NCI-H1694 (cell line): ENCODE measurements at regions not wholly inside any gene's neighbourhood (a gene's known extent, or its start where the extent isn't known, plus 50 kb on each side); places are given as distances from the start of the nearest gene placed in this dataset.
"Not testable (repeated sequence)": the region's sequence is repeated elsewhere in the genome, so short reads cannot be mapped to it uniquely, and the experiment has no call there.

Experiments used
- DNase-seq: peaks from one replicate; lab custom pipeline; 2025; lab: John Stamatoyannopoulos, UW

DNA sequence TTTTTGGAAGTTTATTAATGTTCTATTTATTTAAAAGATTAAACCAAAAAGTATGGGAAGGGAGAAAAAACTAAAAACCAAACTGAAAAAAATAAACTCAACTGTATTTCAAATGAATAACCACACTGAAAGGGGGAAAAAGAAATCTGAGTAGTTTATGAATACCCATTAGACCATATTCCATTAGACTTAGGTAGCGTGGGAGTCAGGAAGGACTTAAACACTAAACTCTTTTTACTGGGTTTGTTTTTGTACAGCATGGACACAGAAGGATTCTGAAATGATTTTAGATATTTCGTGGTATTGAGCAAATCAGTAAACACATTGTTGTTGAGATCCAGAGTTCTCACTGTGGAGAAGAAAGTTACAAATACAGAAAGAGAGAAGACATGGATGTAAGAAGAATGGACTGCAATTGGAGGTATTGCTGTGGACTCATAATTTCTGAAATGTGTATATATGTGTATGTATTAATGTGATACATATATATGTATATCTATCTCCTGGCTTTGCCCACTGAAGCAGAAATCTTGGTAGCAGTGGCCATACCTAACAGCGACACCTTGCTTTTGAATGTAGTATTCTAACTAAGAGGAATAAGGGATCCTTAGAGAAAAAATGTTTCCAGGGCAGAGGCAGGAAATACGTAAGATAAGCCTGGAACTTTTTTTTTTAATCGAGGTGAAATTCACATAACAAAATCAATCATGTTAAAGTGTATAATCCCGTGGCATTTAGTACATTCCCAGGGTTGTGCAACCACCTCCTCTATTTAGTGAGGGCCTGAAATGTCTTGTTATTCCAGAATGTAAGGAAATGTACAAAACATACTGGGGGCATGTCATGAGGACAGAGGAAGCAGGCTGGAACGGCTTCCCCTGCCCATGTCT lies 228.8 kb downstream of the SMARCA2 start:
- no peak for DNase-seq

GRCh38 chr9:2247340-2247739 lies 232.2 kb downstream of the SMARCA2 start:
- no peak for DNase-seq

DNA sequence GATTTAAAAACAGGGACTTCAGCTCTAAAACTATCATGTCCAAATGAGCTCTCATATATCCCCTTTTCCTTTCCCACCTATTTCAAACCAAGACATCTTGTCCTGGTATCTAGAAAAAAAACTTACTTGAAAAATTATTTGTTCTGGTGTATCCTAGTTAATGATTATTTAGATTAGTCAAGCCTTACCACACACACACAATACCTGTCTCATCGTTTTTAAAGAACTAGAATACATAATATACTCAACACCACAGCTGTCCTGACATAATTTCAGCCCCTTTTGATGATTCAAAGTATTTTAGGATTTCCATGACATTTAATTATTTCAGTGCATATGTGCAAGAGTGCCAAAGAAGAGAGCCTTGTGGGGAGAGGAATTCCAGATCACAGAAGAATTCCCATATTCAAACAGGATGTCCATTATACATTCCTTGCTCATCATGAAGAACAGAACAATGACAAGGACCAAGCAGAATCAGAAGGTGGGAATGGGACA lies 233.7 kb downstream of the SMARCA2 start:
- DNase-seq: no peak

GRCh38 chr9:2253636-2254580 lies 238.8 kb downstream of the SMARCA2 start:
- no peak for DNase-seq

DNA sequence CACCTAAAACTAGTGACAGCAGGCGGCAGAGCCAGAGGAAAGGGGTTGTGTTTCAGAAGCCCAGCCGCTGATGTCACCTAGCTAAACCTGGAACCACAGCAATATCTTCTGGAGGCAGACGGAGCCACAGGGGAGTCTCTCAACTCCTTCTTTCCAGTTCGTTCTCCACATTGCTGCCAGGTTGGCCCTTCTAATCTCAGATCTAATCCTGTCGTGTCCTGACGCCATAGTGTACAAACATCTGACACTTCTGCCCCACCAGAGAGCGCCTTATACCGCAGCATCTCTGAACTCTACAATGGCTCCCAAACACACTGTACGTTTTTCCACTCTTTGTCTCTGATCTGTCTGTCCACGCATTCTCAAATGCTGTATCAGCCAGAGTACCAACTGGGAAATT lies 240.0 kb downstream of the SMARCA2 start:
- DNase-seq: no peak

DNA sequence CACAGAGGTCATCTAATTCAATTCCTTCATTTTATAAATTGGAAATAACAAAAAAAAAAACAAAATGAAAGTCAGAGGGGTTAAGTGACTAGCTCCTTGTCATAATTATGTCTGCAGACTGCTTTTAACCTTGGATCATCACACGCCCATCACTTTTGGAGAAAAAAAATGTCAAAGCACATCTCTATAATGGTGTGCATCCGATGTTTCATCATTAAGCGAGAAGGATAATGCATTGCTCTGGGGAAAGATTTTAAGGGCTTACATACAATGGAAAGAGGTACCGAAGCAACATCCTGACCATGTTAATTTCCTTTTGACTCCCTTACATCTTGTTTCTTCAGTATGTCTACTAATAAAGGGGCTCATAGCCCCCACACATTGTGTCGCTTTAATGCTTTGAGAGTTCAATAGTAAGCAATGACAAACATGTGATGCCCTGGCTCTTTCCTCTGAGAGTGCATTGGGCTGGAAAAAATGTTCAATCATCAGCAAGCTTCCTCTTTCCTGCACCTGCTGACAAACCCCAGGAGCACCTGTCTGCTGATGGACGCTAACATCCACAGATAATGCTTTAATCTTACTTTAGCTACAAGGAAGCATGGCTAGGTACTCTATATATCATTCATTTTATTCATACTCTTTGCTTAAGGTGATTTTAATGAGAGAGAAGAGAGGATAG lies 242.2 kb downstream of the SMARCA2 start:
- no peak for DNase-seq

- DNase-seq: no peak
These were observed 245.5 kb downstream of the SMARCA2 start for GRCh38 chr9:2260417-2261306.

DNA sequence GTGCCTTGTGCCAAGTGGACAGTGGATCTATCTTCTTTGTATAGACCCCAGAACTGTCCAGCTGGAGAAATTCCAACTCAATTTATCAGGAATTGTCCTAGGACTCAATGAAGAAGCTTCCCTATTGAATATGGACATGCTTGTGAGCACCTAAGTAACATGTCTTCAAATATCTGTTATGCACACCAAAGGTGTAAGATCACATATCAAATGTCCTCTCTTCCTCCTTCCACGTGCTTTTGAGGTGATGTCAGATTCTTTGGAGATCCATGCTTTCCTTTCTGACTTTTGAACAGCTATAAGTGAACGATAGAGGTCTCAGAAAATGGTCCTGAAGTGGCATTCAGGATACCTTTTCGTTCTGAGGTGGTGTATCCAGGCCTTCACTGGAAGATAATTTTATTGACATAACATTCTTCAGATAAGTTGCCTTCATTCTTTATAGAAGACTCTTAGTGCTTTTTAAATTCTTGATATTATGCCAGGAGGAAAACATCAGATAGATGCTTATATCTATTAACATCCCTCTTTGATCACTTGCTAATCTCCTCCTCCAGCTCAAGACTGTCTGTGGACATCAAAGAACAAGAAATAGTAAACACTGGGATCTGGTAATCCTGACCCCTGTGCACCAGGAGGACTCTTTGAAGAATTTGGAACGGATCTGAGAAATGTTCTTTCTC lies 246.4 kb downstream of the SMARCA2 start:
- DNase-seq: no peak

DNA sequence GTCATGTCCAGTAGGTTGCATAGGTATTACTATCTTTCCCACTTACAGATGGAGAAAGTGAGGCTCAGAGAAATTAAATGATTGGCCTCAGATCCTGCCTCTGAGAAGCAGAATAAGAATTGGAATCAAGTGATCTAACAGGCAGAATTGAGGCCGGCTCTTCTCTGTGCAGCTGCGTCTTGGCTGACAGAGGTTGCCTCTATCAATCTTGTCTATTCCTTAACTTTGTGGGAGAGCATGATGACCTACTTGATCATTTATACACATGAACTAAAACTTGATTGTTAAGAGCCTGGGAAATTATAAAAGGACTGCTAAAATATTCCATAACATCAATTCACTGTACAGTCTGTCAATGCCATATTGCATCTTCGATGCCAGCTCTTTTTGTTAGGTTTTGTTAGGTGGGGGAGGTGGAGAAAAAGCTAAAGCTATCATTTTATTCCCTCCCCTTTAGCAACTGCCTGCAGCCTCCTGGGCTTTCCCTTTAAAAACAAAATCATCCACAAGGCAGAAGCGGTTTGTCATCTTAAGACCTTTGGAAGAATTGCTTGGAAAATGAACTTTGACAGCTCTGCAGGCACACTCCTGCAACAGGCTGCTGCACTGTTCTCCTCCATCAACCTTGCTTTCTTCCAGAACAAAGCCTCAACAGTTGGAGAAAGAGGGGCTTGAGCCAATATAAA lies 247.4 kb downstream of the SMARCA2 start:
- no peak for DNase-seq

GRCh38 chr9:2263111-2263510 lies 248.0 kb downstream of the SMARCA2 start:
- no peak for DNase-seq

DNA sequence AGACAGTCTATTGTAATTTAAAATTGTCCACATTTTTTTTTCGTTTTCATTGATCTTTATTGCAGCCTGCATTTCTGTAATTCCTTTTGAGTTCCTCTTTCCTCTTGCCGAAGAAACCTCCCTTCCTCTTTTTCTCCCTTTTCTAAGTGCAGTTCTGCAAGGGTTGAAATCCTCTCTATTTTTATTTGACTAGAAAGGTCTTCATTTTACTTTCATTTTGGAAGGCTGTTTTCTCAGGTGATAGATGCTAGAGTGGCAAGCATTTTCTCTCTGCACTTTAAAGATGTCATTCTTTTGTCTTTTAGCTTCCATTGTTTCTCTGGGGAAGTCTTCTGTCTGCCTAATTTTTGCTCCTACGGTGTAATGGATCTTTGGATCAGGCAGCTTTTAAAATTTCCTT lies 248.5 kb downstream of the SMARCA2 start:
- DNase-seq: no peak

- no peak for DNase-seq
These were observed 248.9 kb downstream of the SMARCA2 start for GRCh38 chr9:2264081-2264480.

DNA sequence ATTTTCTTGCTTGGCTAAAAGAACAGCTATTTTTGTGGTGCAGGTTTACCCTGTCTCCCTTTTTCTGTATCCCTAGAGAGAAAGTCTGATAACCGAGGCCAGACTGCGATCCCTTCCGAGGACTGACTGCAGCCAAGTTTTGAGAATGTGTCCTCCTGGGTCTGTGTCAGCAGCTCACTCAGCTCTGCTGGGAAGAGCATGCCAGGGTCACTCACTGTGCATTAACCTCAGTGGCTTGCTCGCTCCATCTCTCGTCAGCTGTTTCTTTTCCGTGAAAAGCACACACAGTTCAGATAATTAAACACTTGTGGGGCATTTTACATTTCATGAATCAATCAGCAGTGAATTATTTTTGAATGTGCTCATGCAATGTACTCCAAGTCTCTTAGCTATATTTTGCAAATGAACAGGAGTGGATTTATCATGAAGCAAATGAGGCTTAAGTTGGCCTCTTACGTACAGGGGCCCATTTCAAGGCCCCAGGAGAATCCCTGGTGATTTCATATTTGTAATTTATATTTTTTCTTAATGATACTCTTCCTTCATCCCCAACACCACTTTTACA lies 252.1 kb downstream of the SMARCA2 start:
- no peak for DNase-seq

GRCh38 chr9:2269778-2270177 lies 254.6 kb downstream of the SMARCA2 start:
- no peak for DNase-seq

DNA sequence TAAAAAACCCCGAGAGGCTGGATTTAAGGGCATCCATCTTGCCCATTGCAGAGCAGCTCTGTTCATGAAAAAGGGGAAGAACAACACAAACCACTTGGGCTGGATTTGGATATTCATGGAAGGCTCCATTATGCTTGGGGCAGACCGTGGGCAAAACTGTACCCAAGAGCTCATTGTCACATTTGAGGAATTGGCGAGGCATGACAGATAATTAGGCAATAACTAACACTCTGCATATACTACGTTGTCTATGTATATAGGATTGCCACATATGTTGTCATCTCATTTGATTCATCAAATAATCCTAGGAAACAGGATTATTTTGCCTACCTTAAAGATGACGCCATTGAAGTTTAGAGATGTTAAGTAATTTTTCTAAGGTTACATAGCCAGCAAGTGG lies 255.4 kb downstream of the SMARCA2 start:
- DNase-seq: no peak

- DNase-seq: no peak
These were observed 256.3 kb downstream of the SMARCA2 start for GRCh38 chr9:2271426-2271825.

DNA sequence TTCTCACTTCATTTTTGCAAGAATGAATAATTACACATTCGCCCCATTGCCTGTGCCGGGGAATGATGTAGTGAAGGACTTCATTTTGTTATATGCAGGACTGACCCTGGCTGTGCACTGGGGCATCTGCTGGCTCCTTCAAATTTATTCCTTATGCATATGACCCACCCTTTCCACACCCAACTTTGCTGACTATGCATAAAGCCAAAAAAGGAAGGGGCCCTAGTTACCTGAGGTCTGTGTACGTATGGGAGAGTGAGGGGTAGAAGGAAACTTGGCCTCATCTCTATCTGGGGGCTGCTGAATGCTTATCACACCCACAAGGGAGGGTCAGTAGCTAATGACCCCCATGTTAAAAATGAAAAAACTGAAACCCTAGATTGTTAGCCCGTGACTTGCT lies 259.6 kb downstream of the SMARCA2 start:
- no peak for DNase-seq

GRCh38 chr9:2276296-2276695 lies 261.1 kb downstream of the SMARCA2 start:
- DNase-seq: no peak

DNA sequence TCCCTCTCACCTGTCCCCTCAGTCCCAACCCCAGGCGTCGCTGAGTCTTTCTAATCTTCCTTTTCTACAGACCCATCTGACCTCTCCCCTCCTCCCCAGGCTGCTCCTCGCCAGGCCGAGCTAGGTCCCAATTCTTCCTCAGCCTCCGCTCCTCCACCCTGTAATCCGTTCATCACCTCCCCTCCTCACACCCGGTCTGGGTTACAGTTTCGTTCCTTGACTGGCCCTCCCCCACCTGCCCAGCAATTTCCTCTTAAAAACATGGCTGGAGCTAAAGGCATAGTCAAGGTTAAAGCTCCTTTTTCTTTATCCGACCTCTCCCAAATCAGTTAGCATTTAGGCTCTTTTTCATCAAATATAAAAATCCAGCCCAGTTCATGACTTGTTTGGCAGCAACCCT lies 262.0 kb downstream of the SMARCA2 start:
- DNase-seq: not testable (repeated sequence)

- not testable (repeated sequence) for DNase-seq
These were observed 262.5 kb downstream of the SMARCA2 start for GRCh38 chr9:2277644-2278043.
